Kidney (tissue), 13 donors: ENCODE measurements at regions not wholly inside any gene's neighbourhood (a gene's known extent, or its start where the extent isn't known, plus 50 kb on each side); places are given as distances from the start of the nearest gene placed in this dataset.

ENCODE experiments used
- DNase-seq, 5 donors: peaks; one replicate each; pipeline ENCODE4 v3.0.0-alpha.2; 2013 to 2020
- FAIRE-seq: peaks from 2 replicates; lab custom pipeline; 2012; peaks lifted over from hg19 to GRCh38; lab: Jason Lieb, UNC
- H3K27ac ChIP-seq, 2 donors: one replicate each; pipeline ENCODE4 v1.7.0; 2013; ENCODE audit warnings: low read depth in 2 of 2, low read length in 2 of 2, inconsistent platforms in 1 of 2
- H3K27me3 ChIP-seq: one replicate; pipeline ENCODE4 v1.7.1; 2013; ENCODE audit warnings: low read length, inconsistent platforms; ENCODE audit not compliant: control insufficient read depth, insufficient read depth
- H3K36me3 ChIP-seq, 3 donors: one replicate each; pipeline versions ENCODE4 v1.7.0 to v1.7.1; 2013; ENCODE audit warnings: low read length in 3 of 3, control low read depth in 1 of 3, inconsistent platforms in 1 of 3; ENCODE audit not compliant: insufficient read depth in 3 of 3, control insufficient read depth in 2 of 3
- H3K4me1 ChIP-seq, 3 donors: one replicate each; pipeline versions ENCODE4 v1.7.0 to v1.7.1; 2013; ENCODE audit warnings: low read length in 3 of 3, inconsistent platforms in 1 of 3, low read depth in 1 of 3; ENCODE audit not compliant: control insufficient read depth in 2 of 3, insufficient read depth in 2 of 3
- H3K4me3 ChIP-seq, 3 donors: one replicate each; pipeline versions ENCODE4 v1.7.0 to v1.8.1; 2013; ENCODE audit warnings: low read length in 3 of 3, control low read depth in 1 of 3, inconsistent platforms in 1 of 3
- H3K9ac ChIP-seq, 3 donors: one replicate each; pipeline versions ENCODE4 v1.7.0 to v1.7.1; 2013; ENCODE audit warnings: low read length in 3 of 3, control low read depth in 1 of 3, inconsistent platforms in 1 of 3
- H3K9me3 ChIP-seq, 3 donors: one replicate each; pipeline versions ENCODE4 v1.7.0 to v1.7.1; 2013; ENCODE audit warnings: low read length in 3 of 3, control low read depth in 1 of 3, inconsistent platforms in 1 of 3; ENCODE audit not compliant: control insufficient read depth in 2 of 3, insufficient read depth in 1 of 3
- CTCF ChIP-seq: IDR thresholded peaks from 3 replicates; pipeline ENCODE4 v1.5.1; 2012; ENCODE audit warnings: mild to moderate bottlenecking, moderate library complexity, borderline replicate concordance; ENCODE audit not compliant: insufficient read depth; ENCODE audit errors: extremely low read depth
- intact Hi-C: fragments of 100-400 bp; cut with DNase I; formaldehyde crosslinking; loops from one replicate; pipeline ENCODE4 v1.11.1; 2022
- donor health status: control.
- donor health status: control.
- donor health status: control.
- donor health status: control.
- donor health status: control.
- donor health status: DM: yes; HTN: yes; CAD: no.
- donor health status: Normal renal cell carcinoma (clear cell type).

- intact Hi-C loops: no loop called here
These were observed 1093.0 kb upstream of the PCDH9 start for GRCh38 chr13:68323124-68323523.

DNA sequence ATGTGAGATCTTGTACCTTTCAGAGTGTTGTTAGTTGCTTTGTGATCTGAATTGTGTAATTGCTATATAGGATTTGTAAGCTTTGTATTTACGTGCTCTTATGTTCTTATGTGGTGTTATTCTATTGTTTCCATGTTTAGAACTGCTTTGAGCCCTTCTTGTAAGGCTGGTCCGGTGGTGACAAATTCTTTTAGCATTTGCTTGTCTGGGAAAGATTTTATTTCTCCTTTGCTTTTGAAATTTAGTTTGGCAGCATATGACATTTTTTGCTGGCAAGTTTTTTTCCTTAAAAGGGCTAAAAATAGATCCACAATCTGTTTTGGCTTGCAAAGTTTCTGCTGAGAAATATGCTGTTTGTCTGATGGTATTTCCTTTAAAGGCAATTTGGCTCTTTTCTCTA, 1089.2 kb upstream of the PCDH9 start:
- no peaks in the 10 kb centered on the region for H3K36me3 ChIP-seq
- no peaks in the 10 kb centered on the region for H3K4me1 ChIP-seq
- TF ChIP-seq CTCF: no peak
- intact Hi-C loops: no loop called here
- no peak overlapping the region for H3K27ac ChIP-seq
- peaks cover 0 to 3% (median 0%) of the 10 kb centered on the region in 3 donors for H3K9me3 ChIP-seq
- no peak overlapping the region for H3K4me3 ChIP-seq
- DNase-seq (no peak), FAIRE-seq (no peak)
- no peaks in the 10 kb centered on the region for H3K27me3 ChIP-seq
- no peak overlapping the region for H3K9ac ChIP-seq

More at GRCh38 chr13:68323124-68323523, 1093.0 kb upstream of the PCDH9 start:
- no peak for DNase-seq
- Histone ChIP-seq H3K27ac (no peak overlapping the region), H3K9ac (no peak overlapping the region), H3K9me3 (peaks cover 0 to 3% (median 0%) of the 10 kb centered on the region in 3 donors), H3K27me3 (no peaks in the 10 kb centered on the region), H3K36me3 (no peaks in the 10 kb centered on the region), H3K4me1 (no peaks in the 10 kb centered on the region), H3K4me3 (no peak overlapping the region)
- FAIRE-seq: no peak
- no peak for TF ChIP-seq CTCF

DNA sequence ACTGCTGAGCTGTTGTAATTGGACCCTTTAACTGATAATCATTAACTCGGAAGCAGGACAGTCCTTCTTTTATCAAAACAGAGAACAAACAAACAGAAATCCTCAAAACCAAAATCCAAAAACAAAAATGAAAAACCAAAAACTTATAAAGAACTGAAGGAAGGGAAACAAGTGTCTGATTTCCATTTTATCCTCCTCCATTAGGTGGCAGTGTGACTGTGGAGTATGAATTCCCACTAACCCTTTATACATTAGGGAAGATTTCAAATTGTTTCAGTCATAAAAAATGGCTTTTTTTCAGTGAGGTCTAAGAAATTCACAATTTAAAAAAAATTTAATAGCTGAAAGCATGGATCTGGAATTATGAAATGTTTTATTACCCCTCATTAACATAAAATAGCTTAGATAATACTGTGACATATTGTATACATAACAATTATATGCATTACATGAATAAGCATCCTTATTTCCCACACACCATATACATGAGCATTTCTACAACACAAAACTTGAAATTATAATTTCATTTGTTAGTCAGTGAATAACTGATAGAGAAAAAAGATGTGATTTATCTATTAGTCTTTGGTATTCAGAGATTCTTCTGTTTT, 1074.3 kb upstream of the PCDH9 start:
- intact Hi-C loops: no loop called here
- Histone ChIP-seq H3K27ac (no peak overlapping the region), H3K36me3 (no peaks in the 10 kb centered on the region), H3K4me1 (no peaks in the 10 kb centered on the region), H3K9ac (no peak overlapping the region), H3K9me3 (no peaks in the 10 kb centered on the region), H3K4me3 (no peak overlapping the region), H3K27me3 (no peaks in the 10 kb centered on the region)
- TF ChIP-seq CTCF: peak; percentile 55
- FAIRE-seq (peak; percentile 53), DNase-seq (peak in 2 of 5 donors; percentile 44 to 59)

DNA sequence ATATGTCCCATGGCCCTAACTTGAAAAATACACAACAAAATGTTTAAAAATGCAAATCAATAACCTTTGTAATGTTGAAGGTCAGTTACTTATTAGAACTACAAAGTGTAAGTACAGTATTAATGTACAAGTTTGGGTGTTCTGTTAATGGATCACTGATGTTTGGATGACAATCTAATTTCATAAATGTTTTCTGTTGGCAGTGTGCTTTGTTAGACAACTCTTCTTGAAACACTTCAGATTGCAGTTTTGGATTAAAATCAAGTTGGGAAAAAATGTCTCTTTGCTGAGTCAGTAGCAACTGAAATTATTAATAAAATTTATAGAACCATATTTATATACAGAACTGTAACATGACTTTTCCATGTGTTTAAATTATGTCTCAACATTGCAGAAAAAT, 1063.5 kb upstream of the PCDH9 start:
- H3K27ac ChIP-seq: no peak overlapping the region
- no peak overlapping the region for H3K9ac ChIP-seq
- no peak for TF ChIP-seq CTCF
- FAIRE-seq (no peak), DNase-seq (peak in 1 of 5 donors; percentile 2)
- no peaks in the 10 kb centered on the region for H3K27me3 ChIP-seq
- no peak overlapping the region for H3K4me3 ChIP-seq
- H3K9me3 ChIP-seq: no peaks in the 10 kb centered on the region
- H3K4me1 ChIP-seq: no peaks in the 10 kb centered on the region
- intact Hi-C loops: no loop called here
- no peaks in the 10 kb centered on the region for H3K36me3 ChIP-seq
